HCT116 (cell line): ENCODE measurements at regions not wholly inside any gene's neighbourhood (a gene's known extent, or its start where the extent isn't known, plus 50 kb on each side); places are given as distances from the start of the nearest gene placed in this dataset.

Experiments
- ATAC-seq: fragments of 200-7000 bp; cut with Tn5 transposase; 2 replicates; pipeline ENCODE4 v1.9.1; 2020; ENCODE audit warnings: mild to moderate bottlenecking, moderate library complexity
- BruUV-seq: library from RNA; stranded (reverse); fragments of 400-500 nt; replicated peaks from 2 replicates; lab custom pipeline; 2021; lab: Mats Ljungman, UMichigan
- CTCF ChIA-PET: fragments of 300-600 bp; sonication (Branson Sonifier 250); formaldehyde crosslinking; loops from one replicate; lab custom pipeline; 2021; ENCODE audit warnings: antibody characterized with exemption; lab: Charles Lee
- POLR2A ChIA-PET: fragments of 300-600, 350-600 bp; sonication (Branson Sonifier 250); formaldehyde crosslinking; loops from one replicate; lab custom pipeline; 2021; ENCODE audit warnings: antibody characterized with exemption; lab: Charles Lee
- RAD21 ChIA-PET, 2 experiments: fragments of 300-600 bp; sonication (Branson Sonifier 250); formaldehyde crosslinking; loops; one replicate each; lab custom pipeline; 2023; ENCODE audit warnings: low total read pairs in 2 of 2; ENCODE audit not compliant: uncharacterized antibody in 2 of 2, unreplicated experiment in 2 of 2, low non-redundant PET in 1 of 2; lab: Charles Lee
- DNase-seq: peaks from one replicate; pipeline ENCODE4 v3.0.0-alpha.2; 2010; ENCODE audit warnings: low read depth, low spot score
- H2AFZ ChIP-seq: fragments of 200-600 bp; shearing (Covaris generic), sonication (generic); 2 replicates; pipeline ENCODE4 v1.6.1; 2017; ENCODE audit warnings: low read depth, mixed run types, mixed read lengths, antibody characterized with exemption, low read length; ENCODE audit not compliant: poor library complexity, severe bottlenecking
- H3K27ac ChIP-seq: 2 replicates; pipeline ENCODE4 v1.5.1; 2012; ENCODE audit warnings: low read depth, low read length
- H3K27me3 ChIP-seq: fragments of 200-600 bp; sonication (generic); 2 replicates; pipeline ENCODE4 v1.6.1; 2016; ENCODE audit warnings: mixed run types, low read length, mixed read lengths; ENCODE audit not compliant: insufficient read depth
- H3K36me3 ChIP-seq, 2 experiments: fragments of 200-500 bp in 1 of 2; fragments of 200-600 bp in 1 of 2; sonication (Bioruptor generic) in 1 of 2; sonication (generic) in 1 of 2; 2 replicates each; pipeline versions ENCODE4 v1.5.1 to v1.6.1; 2014 to 2016; ENCODE audit warnings: low read length in 2 of 2, inconsistent platforms in 1 of 2, mixed read lengths in 1 of 2, mixed run types in 1 of 2; ENCODE audit not compliant: insufficient read depth in 2 of 2, control insufficient read depth in 1 of 2
- H3K4me1 ChIP-seq, 2 experiments: fragments of 200-600 bp in 1 of 2; sonication (generic) in 1 of 2; 2 replicates each; pipeline versions ENCODE4 v1.5.1 to v1.6.1; 2012 to 2017; ENCODE audit warnings: low read length in 2 of 2, inconsistent platforms in 1 of 2, mild to moderate bottlenecking in 1 of 2, mixed read lengths in 1 of 2, mixed run types in 1 of 2, moderate library complexity in 1 of 2; ENCODE audit not compliant: insufficient read depth in 2 of 2, control insufficient read depth in 1 of 2
- H3K4me2 ChIP-seq: fragments of 200-600 bp; sonication (generic); 2 replicates; pipeline ENCODE4 v1.6.1; 2017; ENCODE audit warnings: mixed run types, low read length, mixed read lengths
- H3K4me3 ChIP-seq, 2 experiments: fragments of 200-600 bp in 1 of 2; sonication (generic) in 1 of 2; replicated peaks in 1 of 2; 2 replicates each; pipeline ENCODE4 v1.5.1; 2011 to 2016; ENCODE audit warnings: low read length in 2 of 2, control low read depth in 1 of 2, low read depth in 1 of 2, mild to moderate bottlenecking in 1 of 2, mixed read lengths in 1 of 2, mixed run types in 1 of 2
- H3K79me2 ChIP-seq: fragments of 200-600 bp; sonication (generic); 2 replicates; pipeline ENCODE4 v1.6.1; 2017; ENCODE audit warnings: mild to moderate bottlenecking, mixed run types, low read length, moderate library complexity, mixed read lengths; ENCODE audit not compliant: insufficient read depth
- H3K9ac ChIP-seq: fragments of 200-600 bp; sonication (generic); 2 replicates; pipeline ENCODE4 v1.6.1; 2016; ENCODE audit warnings: low read length, mixed read lengths
- H3K9me2 ChIP-seq: fragments of 200-600 bp; sonication (generic), shearing (Covaris generic); 2 replicates; pipeline ENCODE4 v1.6.1; 2017; ENCODE audit warnings: mixed run types, mild to moderate bottlenecking, moderate library complexity; ENCODE audit not compliant: insufficient read depth
- H3K9me3 ChIP-seq, 2 experiments: fragments of 200-500 bp in 1 of 2; fragments of 200-600 bp in 1 of 2; sonication (Bioruptor generic) in 1 of 2; sonication (generic) in 1 of 2; 2 replicates each; pipeline ENCODE4 v1.6.1; 2014 to 2017; ENCODE audit warnings: low read length in 2 of 2, mixed read lengths in 2 of 2, inconsistent platforms in 1 of 2, low read depth in 1 of 2, mild to moderate bottlenecking in 1 of 2, mixed run types in 1 of 2, moderate library complexity in 1 of 2; ENCODE audit not compliant: control insufficient read depth in 1 of 2, insufficient read depth in 1 of 2
- H4K20me1 ChIP-seq: fragments of 200-600 bp; sonication (generic), shearing (Covaris generic); 2 replicates; pipeline ENCODE4 v1.6.1; 2017; ENCODE audit warnings: mixed run types, mild to moderate bottlenecking, moderate library complexity; ENCODE audit not compliant: insufficient read depth
- ATF3 ChIP-seq: IDR thresholded peaks from 2 replicates; pipeline ENCODE4 v1.6.1; 2012
- CBX3 ChIP-seq: IDR thresholded peaks from 2 replicates; pipeline ENCODE4 v1.6.1; 2012; ENCODE audit warnings: low read depth
- CEBPB ChIP-seq: IDR thresholded peaks from 2 replicates; pipeline ENCODE4 v1.6.1; 2012; ENCODE audit warnings: low read depth
- EGR1 ChIP-seq: IDR thresholded peaks from 2 replicates; pipeline ENCODE4 v1.6.1; 2012; ENCODE audit warnings: low read depth
- ELF1 ChIP-seq: IDR thresholded peaks from 2 replicates; pipeline ENCODE4 v1.6.1; 2012; ENCODE audit warnings: low read depth, borderline replicate concordance
- EZH2 ChIP-seq: fragments of 200-600 bp; sonication (generic); IDR thresholded peaks from 2 replicates; pipeline ENCODE4 v1.6.1; 2017; ENCODE audit warnings: antibody characterized with exemption, mixed run types
- JUND ChIP-seq: IDR thresholded peaks from 2 replicates; pipeline ENCODE4 v1.6.1; 2012
- MAX ChIP-seq: IDR thresholded peaks from 2 replicates; pipeline ENCODE4 v1.6.1; 2012
- POLR2AphosphoS5 ChIP-seq: IDR thresholded peaks from 2 replicates; pipeline ENCODE4 v1.6.1; 2011; ENCODE audit warnings: mild to moderate bottlenecking, low read depth, low read length, moderate library complexity
- SIN3A ChIP-seq: IDR thresholded peaks from 2 replicates; pipeline ENCODE4 v1.6.1; 2012; ENCODE audit warnings: low read depth
- SP1 ChIP-seq: IDR thresholded peaks from 2 replicates; pipeline ENCODE4 v1.6.1; 2012; ENCODE audit warnings: low read depth
- SRF ChIP-seq: IDR thresholded peaks from 2 replicates; pipeline ENCODE4 v1.6.1; 2012; ENCODE audit warnings: low read depth
- TCF7L2 ChIP-seq: IDR thresholded peaks from 2 replicates; pipeline ENCODE4 v1.7.0; 2011; ENCODE audit warnings: borderline replicate concordance, inconsistent platforms; ENCODE audit not compliant: insufficient read depth, insufficient read length; ENCODE audit errors: extremely low read depth
- ZBTB33 ChIP-seq: IDR thresholded peaks from 2 replicates; pipeline ENCODE4 v1.6.1; 2011; ENCODE audit warnings: mild to moderate bottlenecking, low read length, moderate library complexity; ENCODE audit not compliant: insufficient replicate concordance; ENCODE audit errors: extremely low read depth
- ZFX ChIP-seq: fragments of 450-650 bp; IDR thresholded peaks from 2 replicates; pipeline ENCODE4 v1.6.1; 2017
- intact Hi-C: fragments of 100-400 bp; cut with micrococcal nuclease; formaldehyde crosslinking; loops from 2 replicates; pipeline ENCODE4 v1.10.0; 2022

GRCh38 chr22:27650985-27651384, 150.6 kb downstream of the MN1 start:
- no peak overlapping the region for H3K27ac ChIP-seq
- CTCF ChIA-PET = no interaction called here
- H3K36me3 ChIP-seq = no peaks in the 10 kb centered on the region
- H3K9ac ChIP-seq = no peak overlapping the region
- RAD21 ChIA-PET = no interaction called here
- TF ChIP-seq SRF (no peak), POLR2AphosphoS5 (no peak), SIN3A (no peak), EGR1 (no peak), ZFX (no peak), ATF3 (no peak), CBX3 (no peak), EZH2 (no peak), MAX (no peak), TCF7L2 (no peak), ZBTB33 (no peak), CEBPB (no peak), JUND (no peak), SP1 (no peak), ELF1 (no peak)
- H2AFZ ChIP-seq = no peak overlapping the region
- no peaks in the 10 kb centered on the region for H3K4me1 ChIP-seq
- no peaks in the 10 kb centered on the region for H3K9me3 ChIP-seq
- peaks cover 15% of the 10 kb centered on the region for H3K27me3 ChIP-seq
- no peak overlapping the region for H3K4me2 ChIP-seq
- ATAC-seq (no peak), DNase-seq (no peak)
- H3K9me2 ChIP-seq = no peaks in the 10 kb centered on the region
- no TSS peak for BruUV-seq
- intact Hi-C loops = no loop called here
- POLR2A ChIA-PET = no interaction called here
- no peaks in the 10 kb centered on the region for H4K20me1 ChIP-seq
- H3K4me3 ChIP-seq = no peak overlapping the region
- no peaks in the 10 kb centered on the region for H3K79me2 ChIP-seq
